ENCODE measurements at regions not wholly inside any gene's neighbourhood (a gene's known extent, or its start where the extent isn't known, plus 50 kb on each side); places are given as distances from the start of the nearest gene placed in this dataset.

DNA sequence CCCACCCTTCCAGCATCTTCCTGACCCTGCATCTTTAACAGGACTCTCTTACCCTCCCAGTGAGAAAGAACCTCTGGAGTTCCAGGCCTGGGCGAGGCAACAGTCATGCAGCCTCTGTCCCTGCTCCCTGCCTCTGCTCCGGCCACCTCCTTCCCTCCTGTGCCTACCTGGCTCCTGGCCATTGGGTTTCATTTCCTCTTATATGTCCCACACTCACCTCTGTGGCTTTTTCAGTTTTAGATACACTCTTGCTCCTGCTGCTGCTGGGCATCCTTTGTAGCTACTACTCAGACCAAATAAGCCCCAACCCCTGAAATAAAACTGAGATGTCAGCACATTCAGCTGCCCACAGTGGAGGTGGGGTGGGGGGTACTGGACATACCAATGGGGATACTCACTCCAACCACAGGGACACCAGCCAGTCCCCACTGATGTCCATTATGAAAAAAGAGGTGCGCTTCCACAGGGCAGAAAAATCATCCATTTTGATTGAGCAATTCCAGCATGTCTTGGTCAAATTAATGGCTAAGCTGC is 99.1 kb upstream of the NRXN3 start:
- Mint-ChIP-seq H3K27ac (ENCODE audit: unreplicated experiment) (no peak overlapping the region), H3K27me3 (ENCODE audit: unreplicated experiment) (no peaks in the 10 kb centered on the region), H3K4me3 (ENCODE audit: unreplicated experiment) (no peak overlapping the region), H3K36me3 (ENCODE audit: low read depth, unreplicated experiment) (no peaks in the 10 kb centered on the region), H3K4me1 (ENCODE audit: unreplicated experiment) (no peaks in the 10 kb centered on the region), H3K9me3 (ENCODE audit: unreplicated experiment) (no peaks in the 10 kb centered on the region)
- TF ChIP-seq CTCF (IDR thresholded peaks at IDR 0.05; ENCODE audit: unreplicated experiment), result no peak
- no peak for DNase-seq (ENCODE audit: low spot score)

GRCh38 chr14:78073028-78073427 is 97.1 kb upstream of the NRXN3 start:
- Mint-ChIP-seq H3K27ac (ENCODE audit: unreplicated experiment) (no peak overlapping the region), H3K9me3 (ENCODE audit: unreplicated experiment) (no peaks in the 10 kb centered on the region), H3K4me1 (ENCODE audit: unreplicated experiment) (no peaks in the 10 kb centered on the region), H3K4me3 (ENCODE audit: unreplicated experiment) (no peak overlapping the region), H3K36me3 (ENCODE audit: low read depth, unreplicated experiment) (no peaks in the 10 kb centered on the region), H3K27me3 (ENCODE audit: unreplicated experiment) (no peaks in the 10 kb centered on the region)
- no peak for TF ChIP-seq CTCF (IDR thresholded peaks at IDR 0.05; ENCODE audit: unreplicated experiment)
- no peak for DNase-seq (ENCODE audit: low spot score)

DNA sequence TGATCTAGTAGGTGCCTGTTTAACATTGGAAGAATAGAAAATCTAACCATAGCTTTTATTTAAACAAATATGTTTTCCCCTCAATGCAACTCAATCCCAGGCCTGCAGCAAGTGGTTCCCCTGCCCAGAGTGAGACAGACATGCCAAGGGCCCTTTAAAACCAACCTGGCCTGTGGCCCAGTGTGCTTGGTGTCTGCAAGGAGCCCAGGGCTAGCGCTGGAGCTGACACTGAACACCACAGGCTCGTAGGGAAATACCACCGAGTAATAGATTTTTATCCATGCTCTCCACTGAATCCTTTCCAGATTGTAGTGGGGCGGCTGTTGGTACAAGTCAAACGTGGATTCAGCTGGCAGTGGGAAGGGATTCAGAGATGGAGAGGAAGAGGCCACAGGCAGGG is 95.6 kb upstream of the NRXN3 start:
- Mint-ChIP-seq H3K36me3 (ENCODE audit: low read depth, unreplicated experiment) (no peaks in the 10 kb centered on the region), H3K9me3 (ENCODE audit: unreplicated experiment) (no peaks in the 10 kb centered on the region), H3K4me1 (ENCODE audit: unreplicated experiment) (no peaks in the 10 kb centered on the region), H3K27me3 (ENCODE audit: unreplicated experiment) (no peaks in the 10 kb centered on the region), H3K27ac (ENCODE audit: unreplicated experiment) (no peak overlapping the region), H3K4me3 (ENCODE audit: unreplicated experiment) (no peak overlapping the region)
- DNase-seq (ENCODE audit: low spot score), result no peak
- no peak for TF ChIP-seq CTCF (IDR thresholded peaks at IDR 0.05; ENCODE audit: unreplicated experiment)

- no peak overlapping the region for H3K4me3 Mint-ChIP-seq (ENCODE audit: unreplicated experiment)
These were observed 95.1 kb upstream of the NRXN3 start for GRCh38 chr14:78075033-78075432.

More at GRCh38 chr14:78075033-78075432, 95.1 kb upstream of the NRXN3 start:
- Mint-ChIP-seq H3K4me1 (ENCODE audit: unreplicated experiment) (no peaks in the 10 kb centered on the region), H3K36me3 (ENCODE audit: low read depth, unreplicated experiment) (no peaks in the 10 kb centered on the region), H3K27me3 (ENCODE audit: unreplicated experiment) (no peaks in the 10 kb centered on the region), H3K27ac (ENCODE audit: unreplicated experiment) (no peak overlapping the region), H3K9me3 (ENCODE audit: unreplicated experiment) (no peaks in the 10 kb centered on the region)
- TF ChIP-seq CTCF (IDR thresholded peaks at IDR 0.05; ENCODE audit: unreplicated experiment), result no peak
- DNase-seq (ENCODE audit: low spot score), result no peak
